NCI-H1694 (cell line): ENCODE measurements at regions not wholly inside any gene's neighbourhood (a gene's known extent, or its start where the extent isn't known, plus 50 kb on each side); places are given as distances from the start of the nearest gene placed in this dataset.

Source experiments
- DNase-seq: peaks from one replicate; lab custom pipeline; 2025; lab: John Stamatoyannopoulos, UW

DNA sequence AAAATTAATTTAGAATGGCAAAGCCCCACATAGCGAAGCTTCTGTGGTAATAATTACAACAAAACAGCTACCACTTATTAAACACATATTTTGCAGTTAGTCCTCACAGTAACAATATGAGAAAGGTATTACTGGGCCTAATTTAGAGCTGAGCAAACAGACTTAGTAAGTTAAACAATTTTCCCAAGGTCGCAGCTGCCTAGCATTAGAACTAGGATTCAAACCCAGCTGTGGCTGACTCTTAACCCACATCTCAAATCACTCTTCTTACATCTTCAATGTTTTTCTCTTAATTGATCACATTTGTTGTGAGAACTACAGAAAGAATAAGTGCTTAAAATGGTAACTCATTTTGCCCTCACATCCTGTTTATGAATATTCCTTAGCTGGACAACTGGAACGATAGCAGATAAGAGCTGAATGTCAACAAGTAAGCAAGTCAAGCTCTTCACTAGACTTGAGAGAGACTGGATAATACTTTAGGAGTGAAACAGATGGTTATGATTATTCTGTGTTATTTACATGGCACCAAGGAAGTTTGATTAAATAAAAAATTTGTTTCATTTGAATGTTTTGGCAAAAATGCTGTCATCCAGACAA is 59.4 kb upstream of the TMEM17 start:
- DNase-seq = no peak

- DNase-seq = no peak
Observed at GRCh38 chr2:62564380-62565137, 58.6 kb upstream of the TMEM17 start.

GRCh38 chr2:62561586-62561985 is 55.6 kb upstream of the TMEM17 start:
- DNase-seq = no peak

DNA sequence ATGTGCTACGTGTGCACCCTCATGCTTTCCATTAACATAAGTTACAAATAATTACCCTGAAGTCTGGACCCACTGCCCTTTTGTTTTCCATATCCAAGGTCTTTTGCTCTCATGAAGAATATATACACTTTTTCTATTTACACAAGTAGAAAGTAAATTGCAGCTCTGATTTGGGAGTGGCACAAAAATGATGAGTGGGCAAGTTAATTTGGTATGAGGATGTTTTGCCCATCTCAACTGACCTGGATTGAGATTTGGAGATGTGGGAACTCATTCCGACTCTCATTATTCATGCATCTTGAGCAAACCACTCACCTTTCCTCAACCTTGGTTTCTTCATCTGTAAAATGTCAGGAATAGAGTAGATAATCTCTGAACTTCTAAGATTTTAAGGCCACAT is 53.6 kb upstream of the TMEM17 start:
- no peak for DNase-seq

- no peak for DNase-seq
Observed at GRCh38 chr2:62558743-62559142, 52.7 kb upstream of the TMEM17 start.

- DNase-seq = no peak
Observed at GRCh38 chr2:62556086-62556485, 50.1 kb upstream of the TMEM17 start.
